HEK293 (cell line): ENCODE measurements at regions not wholly inside any gene's neighbourhood (a gene's known extent, or its start where the extent isn't known, plus 50 kb on each side); places are given as distances from the start of the nearest gene placed in this dataset.

Experiments used
- CTCF ChIA-PET: fragments of 350-600 bp; formaldehyde crosslinking; extraction: SDS; loops from one replicate; lab custom pipeline; 2021; ENCODE audit warnings: antibody characterized with exemption; lab: Yijun Ruan, JAX
- POLR2A ChIA-PET: fragments of 300-600 bp; formaldehyde crosslinking; extraction: SDS; loops from one replicate; lab custom pipeline; 2020; ENCODE audit warnings: antibody characterized with exemption, inconsistent platforms; lab: Yijun Ruan, JAX
- H3K27ac ChIP-seq: fragments of 200-500 bp; sonication (Bioruptor generic); 2 replicates; pipeline ENCODE4 v1.5.1; 2014; ENCODE audit warnings: low read depth, low read length, control low read depth, inconsistent platforms; ENCODE audit errors: extremely low read depth
- H3K36me3 ChIP-seq, 2 experiments: fragments of 200-500 bp in 1 of 2; sonication (Bioruptor generic) in 1 of 2; 1 replicate in 1 of 2; 2 replicates in 1 of 2; pipeline ENCODE4 v1.5.1; 2014 to 2017; ENCODE audit warnings: inconsistent platforms in 2 of 2, low read length in 2 of 2; ENCODE audit not compliant: control insufficient read depth in 2 of 2, insufficient read depth in 1 of 2
- H3K4me1 ChIP-seq: fragments of 200-500 bp; sonication (Bioruptor generic); 2 replicates; pipeline ENCODE4 v1.5.1; 2014; ENCODE audit warnings: mild to moderate bottlenecking, low read length, inconsistent platforms; ENCODE audit not compliant: control insufficient read depth, insufficient read depth
- H3K4me3 ChIP-seq: 2 replicates; pipeline ENCODE4 v1.5.1; 2011; ENCODE audit warnings: low read depth, mild to moderate bottlenecking, control low read depth, low read length, moderate library complexity
- H3K9me3 ChIP-seq: fragments of 200-500 bp; sonication (Bioruptor generic); 2 replicates; pipeline ENCODE4 v1.5.1; 2014; ENCODE audit warnings: low read depth, low read length, inconsistent platforms; ENCODE audit not compliant: control insufficient read depth, insufficient read depth
- GLIS2 ChIP-seq: fragments of 450-650 bp; formaldehyde crosslinking; IDR thresholded peaks from 2 replicates; pipeline ENCODE4 v1.5.1; 2016; ENCODE audit warnings: missing biosample characterization, missing genetic modification characterization
- KLF16 ChIP-seq: fragments of 450-650 bp; formaldehyde crosslinking; IDR thresholded peaks from 2 replicates; pipeline ENCODE4 v1.5.1; 2017; ENCODE audit warnings: missing biosample characterization, missing genetic modification characterization
- KLF7 ChIP-seq: fragments of 450-650 bp; formaldehyde crosslinking; IDR thresholded peaks from 2 replicates; pipeline ENCODE4 v1.5.1; 2016; ENCODE audit warnings: missing biosample characterization, missing genetic modification characterization, borderline replicate concordance
- SETDB1 ChIP-seq: IDR thresholded peaks from one replicate; pipeline ENCODE4 v1.6.1; 2017; ENCODE audit warnings: mild to moderate bottlenecking, low read length, moderate library complexity, mixed read lengths; ENCODE audit not compliant: insufficient read length
- ZNF10 ChIP-seq: fragments of 450-650 bp; formaldehyde crosslinking; IDR thresholded peaks from 2 replicates; pipeline ENCODE4 v1.5.1; 2017; ENCODE audit warnings: missing biosample characterization, missing genetic modification characterization
- ZNF114 ChIP-seq: fragments of 450-650 bp; formaldehyde crosslinking; IDR thresholded peaks from 2 replicates; pipeline ENCODE4 v1.5.0; 2017; ENCODE audit warnings: missing biosample characterization, missing genetic modification characterization
- ZNF121 ChIP-seq: fragments of 450-650 bp; formaldehyde crosslinking; IDR thresholded peaks from 2 replicates; pipeline ENCODE4 v1.5.1; 2016; ENCODE audit warnings: missing biosample characterization, missing genetic modification characterization
- ZNF19 ChIP-seq: fragments of 450-650 bp; formaldehyde crosslinking; IDR thresholded peaks from 2 replicates; pipeline ENCODE4; 2016; ENCODE audit warnings: missing biosample characterization, missing genetic modification characterization, low read depth
- ZNF391 ChIP-seq: fragments of 450-650 bp; formaldehyde crosslinking; IDR thresholded peaks from 2 replicates; pipeline ENCODE4 v1.5.1; 2016; ENCODE audit warnings: low read depth, missing biosample characterization, missing genetic modification characterization, borderline replicate concordance
- ZNF423 ChIP-seq: fragments of 450-650 bp; formaldehyde crosslinking; IDR thresholded peaks from 2 replicates; pipeline ENCODE4 v1.5.1; 2016; ENCODE audit warnings: missing biosample characterization, missing genetic modification characterization
- ZNF426 ChIP-seq: fragments of 450-650 bp; formaldehyde crosslinking; IDR thresholded peaks from 2 replicates; pipeline ENCODE4 v1.5.1; 2017; ENCODE audit warnings: missing biosample characterization, missing genetic modification characterization, mild to moderate bottlenecking, inconsistent platforms, moderate library complexity
- ZNF529 ChIP-seq: fragments of 450-650 bp; formaldehyde crosslinking; IDR thresholded peaks from 2 replicates; pipeline ENCODE4 v1.5.1; 2017; ENCODE audit warnings: missing genetic modification characterization, missing biosample characterization; ENCODE audit not compliant: insufficient replicate concordance
- ZNF544 ChIP-seq: fragments of 450-650 bp; formaldehyde crosslinking; IDR thresholded peaks from 2 replicates; pipeline ENCODE4 v1.5.0; 2017; ENCODE audit warnings: missing biosample characterization, missing genetic modification characterization
- ZNF555 ChIP-seq: fragments of 450-650 bp; formaldehyde crosslinking; conservative IDR thresholded peaks from 2 replicates; pipeline ENCODE4 v1.5.1; 2017; ENCODE audit warnings: missing biosample characterization, mild to moderate bottlenecking, missing genetic modification characterization, inconsistent platforms
- ZNF561 ChIP-seq: fragments of 450-650 bp; IDR thresholded peaks from 2 replicates; pipeline ENCODE4 v1.5.1; 2018; ENCODE audit warnings: missing biosample characterization, missing genetic modification characterization, borderline replicate concordance
- ZNF654 ChIP-seq: fragments of 450-650 bp; formaldehyde crosslinking; IDR thresholded peaks from 2 replicates; pipeline ENCODE4 v1.5.1; 2016; ENCODE audit warnings: low read depth, missing biosample characterization, missing genetic modification characterization
- ZNF692 ChIP-seq: fragments of 450-650 bp; formaldehyde crosslinking; IDR thresholded peaks from 2 replicates; pipeline ENCODE4 v1.5.1; 2016; ENCODE audit warnings: missing biosample characterization, missing genetic modification characterization
- ZNF707 ChIP-seq: fragments of 450-650 bp; formaldehyde crosslinking; IDR thresholded peaks from 2 replicates; pipeline ENCODE4 v1.5.1; 2016; ENCODE audit warnings: missing biosample characterization, missing genetic modification characterization
- ZNF837 ChIP-seq: fragments of 450-650 bp; formaldehyde crosslinking; IDR thresholded peaks from 2 replicates; pipeline ENCODE4 v1.5.1; 2016; ENCODE audit warnings: missing biosample characterization, missing genetic modification characterization
- ZNF843 ChIP-seq: fragments of 450-650 bp; formaldehyde crosslinking; IDR thresholded peaks from 2 replicates; pipeline ENCODE4 v1.5.1; 2016; ENCODE audit warnings: missing biosample characterization, missing genetic modification characterization
- ZSCAN16 ChIP-seq: fragments of 450-650 bp; formaldehyde crosslinking; IDR thresholded peaks from 2 replicates; pipeline ENCODE4 v1.5.1; 2016; ENCODE audit warnings: missing biosample characterization, missing genetic modification characterization
- ZSCAN30 ChIP-seq: fragments of 450-650 bp; IDR thresholded peaks from 2 replicates; pipeline ENCODE4 v1.5.1; 2018; ENCODE audit warnings: missing biosample characterization, mild to moderate bottlenecking, missing genetic modification characterization, moderate library complexity
- TF ChIP-seq, protein P1 (sequence below): fragments of 450-650 bp; formaldehyde crosslinking; IDR thresholded peaks from 2 replicates; pipeline ENCODE4 v1.5.1; 2016; ENCODE audit warnings: missing biosample characterization, missing genetic modification characterization
- TF ChIP-seq, protein P2 (sequence below): fragments of 450-650 bp; formaldehyde crosslinking; IDR thresholded peaks from 2 replicates; pipeline ENCODE4 v1.5.1; 2016; ENCODE audit warnings: missing biosample characterization, missing genetic modification characterization
- TF ChIP-seq, protein P3 (sequence below): fragments of 450-650 bp; formaldehyde crosslinking; IDR thresholded peaks from 2 replicates; pipeline ENCODE4 v1.5.1; 2017; ENCODE audit warnings: missing biosample characterization, missing genetic modification characterization

- TF ChIP-seq ZNF121 = no peak
- TF ChIP-seq ZNF843 (tag by site-specific recombination) = no peak
- no peak for TF ChIP-seq ZNF529 (tag by site-specific recombination)
- TF ChIP-seq, protein P1, sequence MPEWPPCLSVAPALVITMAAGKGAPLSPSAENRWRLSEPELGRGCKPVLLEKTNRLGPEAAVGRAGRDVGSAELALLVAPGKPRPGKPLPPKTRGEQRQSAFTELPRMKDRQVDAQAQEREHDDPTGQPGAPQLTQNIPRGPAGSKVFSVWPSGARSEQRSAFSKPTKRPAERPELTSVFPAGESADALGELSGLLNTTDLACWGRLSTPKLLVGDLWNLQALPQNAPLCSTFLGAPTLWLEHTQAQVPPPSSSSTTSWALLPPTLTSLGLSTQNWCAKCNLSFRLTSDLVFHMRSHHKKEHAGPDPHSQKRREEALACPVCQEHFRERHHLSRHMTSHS (tag by site-specific recombination) = no peak
- TF ChIP-seq, protein P2, sequence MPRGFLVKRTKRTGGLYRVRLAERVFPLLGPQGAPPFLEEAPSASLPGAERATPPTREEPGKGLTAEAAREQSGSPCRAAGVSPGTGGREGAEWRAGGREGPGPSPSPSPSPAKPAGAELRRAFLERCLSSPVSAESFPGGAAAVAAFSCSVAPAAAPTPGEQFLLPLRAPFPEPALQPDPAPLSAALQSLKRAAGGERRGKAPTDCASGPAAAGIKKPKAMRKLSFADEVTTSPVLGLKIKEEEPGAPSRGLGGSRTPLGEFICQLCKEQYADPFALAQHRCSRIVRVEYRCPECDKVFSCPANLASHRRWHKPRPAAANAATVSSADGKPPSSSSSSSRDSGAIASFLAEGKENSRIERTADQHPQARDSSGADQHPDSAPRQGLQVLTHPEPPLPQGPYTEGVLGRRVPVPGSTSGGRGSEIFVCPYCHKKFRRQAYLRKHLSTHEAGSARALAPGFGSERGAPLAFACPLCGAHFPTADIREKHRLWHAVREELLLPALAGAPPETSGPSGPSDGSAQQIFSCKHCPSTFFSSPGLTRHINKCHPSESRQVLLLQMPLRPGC (tag by site-specific recombination) = no peak
- no peak for TF ChIP-seq ZNF19 (tag by site-specific recombination)
- TF ChIP-seq ZNF10 (tag by site-specific recombination) = no peak
- no peak for TF ChIP-seq ZNF837 (tag by site-specific recombination)
- TF ChIP-seq ZNF561 (tag by site-specific recombination) = no peak
Measured at GRCh38 chr20:18906046-18906445, 92.5 kb downstream of the SCP2D1 start (continued).

GRCh38 chr20:18907353-18907752, 93.8 kb downstream of the SCP2D1 start:
- H3K27ac ChIP-seq = no peak overlapping the region
- H3K36me3 ChIP-seq = no peaks in the 10 kb centered on the region
- ChIA-PET CTCF (no interaction called here), POLR2A (no interaction called here)
- H3K4me3 ChIP-seq = no peak overlapping the region
- no peaks in the 10 kb centered on the region for H3K9me3 ChIP-seq
- no peaks in the 10 kb centered on the region for H3K4me1 ChIP-seq
- TF ChIP-seq ZSCAN30 (tag by site-specific recombination) (no peak), GLIS2 (tag by site-specific recombination) (no peak), ZNF544 (tag by site-specific recombination) (no peak), SETDB1 (no peak), ZNF692 (tag by site-specific recombination) (no peak), ZNF654 (tag by site-specific recombination) (no peak), ZNF555 (tag by site-specific recombination) (no peak), KLF16 (tag by site-specific recombination) (no peak), ZNF391 (tag by site-specific recombination) (no peak), ZNF423 (tag by site-specific recombination) (no peak), KLF7 (tag by site-specific recombination) (no peak), ZNF707 (tag by site-specific recombination) (no peak), ZNF114 (tag by site-specific recombination) (no peak), ZNF426 (tag by site-specific recombination) (no peak), ZSCAN16 (tag by site-specific recombination) (no peak)
- TF ChIP-seq, protein P3, sequence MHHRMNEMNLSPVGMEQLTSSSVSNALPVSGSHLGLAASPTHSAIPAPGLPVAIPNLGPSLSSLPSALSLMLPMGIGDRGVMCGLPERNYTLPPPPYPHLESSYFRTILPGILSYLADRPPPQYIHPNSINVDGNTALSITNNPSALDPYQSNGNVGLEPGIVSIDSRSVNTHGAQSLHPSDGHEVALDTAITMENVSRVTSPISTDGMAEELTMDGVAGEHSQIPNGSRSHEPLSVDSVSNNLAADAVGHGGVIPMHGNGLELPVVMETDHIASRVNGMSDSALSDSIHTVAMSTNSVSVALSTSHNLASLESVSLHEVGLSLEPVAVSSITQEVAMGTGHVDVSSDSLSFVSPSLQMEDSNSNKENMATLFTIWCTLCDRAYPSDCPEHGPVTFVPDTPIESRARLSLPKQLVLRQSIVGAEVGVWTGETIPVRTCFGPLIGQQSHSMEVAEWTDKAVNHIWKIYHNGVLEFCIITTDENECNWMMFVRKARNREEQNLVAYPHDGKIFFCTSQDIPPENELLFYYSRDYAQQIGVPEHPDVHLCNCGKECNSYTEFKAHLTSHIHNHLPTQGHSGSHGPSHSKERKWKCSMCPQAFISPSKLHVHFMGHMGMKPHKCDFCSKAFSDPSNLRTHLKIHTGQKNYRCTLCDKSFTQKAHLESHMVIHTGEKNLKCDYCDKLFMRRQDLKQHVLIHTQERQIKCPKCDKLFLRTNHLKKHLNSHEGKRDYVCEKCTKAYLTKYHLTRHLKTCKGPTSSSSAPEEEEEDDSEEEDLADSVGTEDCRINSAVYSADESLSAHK (tag by site-specific recombination) = no peak
